ENCODE measurements at regions not wholly inside any gene's neighbourhood (a gene's known extent, or its start where the extent isn't known, plus 50 kb on each side); places are given as distances from the start of the nearest gene placed in this dataset.

- TF ChIP-seq, protein P1, sequence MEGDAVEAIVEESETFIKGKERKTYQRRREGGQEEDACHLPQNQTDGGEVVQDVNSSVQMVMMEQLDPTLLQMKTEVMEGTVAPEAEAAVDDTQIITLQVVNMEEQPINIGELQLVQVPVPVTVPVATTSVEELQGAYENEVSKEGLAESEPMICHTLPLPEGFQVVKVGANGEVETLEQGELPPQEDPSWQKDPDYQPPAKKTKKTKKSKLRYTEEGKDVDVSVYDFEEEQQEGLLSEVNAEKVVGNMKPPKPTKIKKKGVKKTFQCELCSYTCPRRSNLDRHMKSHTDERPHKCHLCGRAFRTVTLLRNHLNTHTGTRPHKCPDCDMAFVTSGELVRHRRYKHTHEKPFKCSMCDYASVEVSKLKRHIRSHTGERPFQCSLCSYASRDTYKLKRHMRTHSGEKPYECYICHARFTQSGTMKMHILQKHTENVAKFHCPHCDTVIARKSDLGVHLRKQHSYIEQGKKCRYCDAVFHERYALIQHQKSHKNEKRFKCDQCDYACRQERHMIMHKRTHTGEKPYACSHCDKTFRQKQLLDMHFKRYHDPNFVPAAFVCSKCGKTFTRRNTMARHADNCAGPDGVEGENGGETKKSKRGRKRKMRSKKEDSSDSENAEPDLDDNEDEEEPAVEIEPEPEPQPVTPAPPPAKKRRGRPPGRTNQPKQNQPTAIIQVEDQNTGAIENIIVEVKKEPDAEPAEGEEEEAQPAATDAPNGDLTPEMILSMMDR (optimal IDR thresholded peaks at IDR 0.05 in 1 of 3, IDR thresholded peaks at IDR 0.05 in 1 of 3, conservative IDR thresholded peaks at IDR 0.05 in 1 of 3; ENCODE audit: extremely low read depth in 1 of 3, insufficient read depth in 2 of 3, low read length in 3 of 3): no peak
- no peak for TF ChIP-seq EZH2 (IDR thresholded peaks at IDR 0.05; ENCODE audit: low read length)
These were observed 321.5 kb upstream of the CHD6 start for GRCh38 chr20:41939659-41940058.
